Tibial artery (tissue), 4 donors: ENCODE measurements at regions not wholly inside any gene's neighbourhood (a gene's known extent, or its start where the extent isn't known, plus 50 kb on each side); places are given as distances from the start of the nearest gene placed in this dataset.

ENCODE experiments used
- DNase-seq, 2 donors: peaks; one replicate each; pipeline ENCODE4 v3.0.0-alpha.2; 2019
- H3K27ac ChIP-seq, 2 donors: fragments of 200-600 bp; sonication (generic) in 1 of 2; 1 replicate in 1 of 2; 2 replicates in 1 of 2; pipeline ENCODE4 v1.5.1; 2018 to 2019; ENCODE audit warnings: mild to moderate bottlenecking in 1 of 2
- H3K27me3 ChIP-seq, 2 donors: fragments of 200-600 bp; sonication (generic) in 1 of 2; one replicate each; pipeline versions ENCODE4 v1.5.1 to v1.6.0; 2016 to 2019
- H3K36me3 ChIP-seq, 3 donors: fragments of 200-600 bp; sonication (generic) in 2 of 3; one replicate each; pipeline ENCODE4 v1.5.1; 2016 to 2019; ENCODE audit warnings: mild to moderate bottlenecking in 2 of 3
- H3K4me1 ChIP-seq, 4 donors: fragments of 200-600 bp; sonication (generic) in 2 of 4; 1 replicate in 3 of 4; 2 replicates in 1 of 4; pipeline ENCODE4 v1.5.1; 2016 to 2019
- H3K4me3 ChIP-seq, 2 donors: fragments of 200-600 bp; sonication (generic) in 1 of 2; 1 replicate in 1 of 2; 2 replicates in 1 of 2; pipeline ENCODE4 v1.5.1; 2018 to 2019; ENCODE audit warnings: mild to moderate bottlenecking in 2 of 2
- H3K9me3 ChIP-seq, 3 donors: fragments of 200-600 bp; sonication (generic) in 1 of 3; one replicate each; pipeline ENCODE4 v1.5.1; 2016 to 2019
- CTCF ChIP-seq, 2 experiments: fragments of 200-600 bp in 1 of 2; fragments of 450-650 bp in 1 of 2; IDR thresholded peaks; one replicate each; pipeline ENCODE4 v1.5.1; 2017 to 2019; ENCODE audit warnings: antibody characterized with exemption in 2 of 2, mild to moderate bottlenecking in 1 of 2, moderate library complexity in 1 of 2
- intact Hi-C: fragments of 100-400 bp; cut with DNase I; formaldehyde crosslinking; loops from one replicate; pipeline ENCODE4 v1.15.0; 2023; ENCODE audit warnings: low total_unique reads

- no peak for DNase-seq
- intact Hi-C loops, result no loop called here
- H3K4me1 ChIP-seq, result no peaks in the 10 kb centered on the region
- no peak overlapping the region for H3K27ac ChIP-seq
- no peak for TF ChIP-seq CTCF (IDR thresholded peaks at IDR 0.05)
- H3K27me3 ChIP-seq, result peaks cover 0 to 2% of the 10 kb centered on the region in 2 donors
- no peak overlapping the region for H3K4me3 ChIP-seq
- H3K36me3 ChIP-seq, result no peaks in the 10 kb centered on the region
- H3K9me3 ChIP-seq, result no peaks in the 10 kb centered on the region
Observed at GRCh38 chr18:49656073-49656692, 94.3 kb downstream of the LIPG start.

GRCh38 chr18:49655266-49656072, 93.6 kb downstream of the LIPG start:
- H3K36me3 ChIP-seq, result no peaks in the 10 kb centered on the region
- intact Hi-C loops, result no loop called here
- no peaks in the 10 kb centered on the region for H3K27me3 ChIP-seq
- no peak for DNase-seq
- H3K4me3 ChIP-seq, result no peak overlapping the region
- no peak overlapping the region for H3K27ac ChIP-seq
- TF ChIP-seq CTCF (IDR thresholded peaks at IDR 0.05), result no peak
- no peaks in the 10 kb centered on the region for H3K4me1 ChIP-seq
- no peaks in the 10 kb centered on the region for H3K9me3 ChIP-seq

- no peaks in the 10 kb centered on the region for H3K27me3 ChIP-seq
- intact Hi-C loops, result no loop called here
- H3K36me3 ChIP-seq, result no peaks in the 10 kb centered on the region
- no peak overlapping the region for H3K4me3 ChIP-seq
- DNase-seq, result no peak
- H3K4me1 ChIP-seq, result no peaks in the 10 kb centered on the region
- TF ChIP-seq CTCF (IDR thresholded peaks at IDR 0.05), result no peak
- H3K9me3 ChIP-seq, result no peaks in the 10 kb centered on the region
- no peak overlapping the region for H3K27ac ChIP-seq
Observed at GRCh38 chr18:49654347-49654746, 92.5 kb downstream of the LIPG start.

- no peak overlapping the region for H3K4me3 ChIP-seq
- TF ChIP-seq CTCF (IDR thresholded peaks at IDR 0.05), result no peak
- no peaks in the 10 kb centered on the region for H3K9me3 ChIP-seq
- H3K27me3 ChIP-seq, result no peaks in the 10 kb centered on the region
- no peaks in the 10 kb centered on the region for H3K4me1 ChIP-seq
- intact Hi-C loops, result no loop called here
- no peak for DNase-seq
- H3K27ac ChIP-seq, result no peak overlapping the region
- H3K36me3 ChIP-seq, result no peaks in the 10 kb centered on the region
Observed at GRCh38 chr18:49652881-49653724, 91.2 kb downstream of the LIPG start.

GRCh38 chr18:49651033-49651432, 89.2 kb downstream of the LIPG start:
- no peak overlapping the region for H3K27ac ChIP-seq
- no peak for TF ChIP-seq CTCF (IDR thresholded peaks at IDR 0.05)

More at GRCh38 chr18:49651033-49651432, 89.2 kb downstream of the LIPG start:
- Histone ChIP-seq H3K27me3 (no peaks in the 10 kb centered on the region), H3K4me1 (peaks cover 0 to 3% (median 2%) of the 10 kb centered on the region in 4 donors), H3K4me3 (no peak overlapping the region), H3K36me3 (no peaks in the 10 kb centered on the region), H3K9me3 (no peaks in the 10 kb centered on the region)
- DNase-seq, result no peak
- intact Hi-C loops, result no loop called here
